Nephron progenitor cell (in vitro differentiated cells): ENCODE measurements at regions not wholly inside any gene's neighbourhood (a gene's known extent, or its start where the extent isn't known, plus 50 kb on each side); places are given as distances from the start of the nearest gene placed in this dataset.
A peak's percentile ranks its signal among the peaks of the same experiment; 100 is the strongest.

Source experiments
- DNase-seq: peaks from one replicate; pipeline ENCODE4 v3.0.0; 2021
- H3K27ac Mint-ChIP-seq: 2 replicates; pipeline ENCODE4 v1.8.0; 2021; ENCODE audit warnings: mild to moderate bottlenecking, moderate library complexity, mixed read lengths
- H3K27me3 Mint-ChIP-seq: 2 replicates; pipeline ENCODE4 v1.8.0; 2021; ENCODE audit warnings: mild to moderate bottlenecking, low read depth, mixed read lengths; ENCODE audit not compliant: poor library complexity
- H3K36me3 Mint-ChIP-seq: 2 replicates; pipeline ENCODE4 v1.8.0; 2021; ENCODE audit warnings: low read depth, mixed read lengths
- H3K4me1 Mint-ChIP-seq: 2 replicates; pipeline ENCODE4 v1.8.0; 2021; ENCODE audit warnings: mixed read lengths
- H3K4me3 Mint-ChIP-seq: 2 replicates; pipeline ENCODE4 v1.8.0; 2021; ENCODE audit warnings: mild to moderate bottlenecking, moderate library complexity, mixed read lengths
- H3K9me3 Mint-ChIP-seq: 2 replicates; pipeline ENCODE4 v1.8.0; 2021; ENCODE audit warnings: mild to moderate bottlenecking, moderate library complexity, mixed read lengths
- CTCF ChIP-seq: fragments of 200-600 bp; sonication (generic); IDR thresholded peaks from 2 replicates; pipeline ENCODE4 v1.5.0; 2021; ENCODE audit warnings: antibody characterized with exemption

- no peaks in the 10 kb centered on the region for H3K36me3 Mint-ChIP-seq
- no peaks in the 10 kb centered on the region for H3K27me3 Mint-ChIP-seq
- peaks cover 63% of the 10 kb centered on the region for H3K4me1 Mint-ChIP-seq
- peak overlapping the region; percentile 43 for H3K4me3 Mint-ChIP-seq
- no peak for DNase-seq
- H3K27ac Mint-ChIP-seq = peak overlapping the region; percentile 79
- H3K9me3 Mint-ChIP-seq = no peaks in the 10 kb centered on the region
- no peak for TF ChIP-seq CTCF
Observed at GRCh38 chr16:73793260-73793659, 503.4 kb upstream of the PSMD7 start.

DNA sequence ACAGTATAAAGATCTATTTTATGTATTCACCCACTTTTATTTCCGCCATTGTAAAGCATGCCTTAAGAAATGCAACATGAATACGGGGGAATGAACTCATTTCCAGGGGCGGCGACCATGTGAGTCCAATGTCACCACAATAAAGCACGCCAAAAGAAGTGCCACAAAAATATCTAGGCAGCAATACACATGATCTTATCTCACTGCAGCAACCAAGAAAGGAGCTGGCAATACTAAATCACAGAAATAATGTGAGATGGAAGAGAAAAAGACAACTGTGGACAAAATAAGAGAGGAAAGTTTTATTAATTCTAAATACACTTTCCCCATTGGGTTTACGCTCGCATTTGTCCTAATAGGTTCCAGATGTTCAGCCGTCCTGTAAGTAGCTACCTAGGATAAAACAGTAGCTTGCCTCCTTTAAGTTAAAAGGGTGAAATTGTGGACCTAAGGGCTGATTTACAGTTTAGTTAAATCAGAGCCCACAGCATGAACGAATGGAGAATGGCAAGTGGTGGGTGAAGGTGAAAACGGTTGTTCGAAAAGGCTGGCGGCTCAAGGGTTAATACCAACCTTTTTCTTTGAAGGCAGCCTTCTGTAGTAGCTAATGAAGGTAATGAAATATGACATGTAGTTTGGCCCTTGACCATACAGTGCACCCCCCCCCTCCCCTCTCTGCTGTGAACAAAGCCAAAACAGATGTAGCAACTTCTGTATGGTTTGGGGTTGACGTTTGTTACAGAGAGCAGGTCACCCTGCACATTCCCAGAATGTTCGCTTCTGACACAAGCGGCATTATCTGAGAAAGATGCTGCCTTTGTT is 504.2 kb upstream of the PSMD7 start:
- Mint-ChIP-seq H3K4me3 (peak overlapping the region; percentile 5), H3K4me1 (peaks cover 56% of the 10 kb centered on the region), H3K9me3 (no peaks in the 10 kb centered on the region), H3K36me3 (no peaks in the 10 kb centered on the region), H3K27me3 (no peaks in the 10 kb centered on the region), H3K27ac (peak overlapping the region; percentile 79)
- TF ChIP-seq CTCF = no peak
- DNase-seq = peak; percentile 19

GRCh38 chr16:73781297-73781696 is 515.3 kb upstream of the PSMD7 start:
- Mint-ChIP-seq H3K9me3 (peaks cover 27% of the 10 kb centered on the region), H3K4me1 (peaks cover 8% of the 10 kb centered on the region), H3K36me3 (peaks cover 4% of the 10 kb centered on the region), H3K27me3 (peaks cover 4% of the 10 kb centered on the region), H3K27ac (no peak overlapping the region), H3K4me3 (no peak overlapping the region)
- DNase-seq = no peak
- no peak for TF ChIP-seq CTCF

GRCh38 chr16:73778887-73779286 is 517.7 kb upstream of the PSMD7 start:
- H3K27ac Mint-ChIP-seq = no peak overlapping the region
- DNase-seq = no peak
- H3K9me3 Mint-ChIP-seq = peaks cover 7% of the 10 kb centered on the region
- TF ChIP-seq CTCF = no peak
- peaks cover 7% of the 10 kb centered on the region for H3K27me3 Mint-ChIP-seq
- no peak overlapping the region for H3K4me3 Mint-ChIP-seq
- H3K4me1 Mint-ChIP-seq = peaks cover 19% of the 10 kb centered on the region
- no peaks in the 10 kb centered on the region for H3K36me3 Mint-ChIP-seq

DNA sequence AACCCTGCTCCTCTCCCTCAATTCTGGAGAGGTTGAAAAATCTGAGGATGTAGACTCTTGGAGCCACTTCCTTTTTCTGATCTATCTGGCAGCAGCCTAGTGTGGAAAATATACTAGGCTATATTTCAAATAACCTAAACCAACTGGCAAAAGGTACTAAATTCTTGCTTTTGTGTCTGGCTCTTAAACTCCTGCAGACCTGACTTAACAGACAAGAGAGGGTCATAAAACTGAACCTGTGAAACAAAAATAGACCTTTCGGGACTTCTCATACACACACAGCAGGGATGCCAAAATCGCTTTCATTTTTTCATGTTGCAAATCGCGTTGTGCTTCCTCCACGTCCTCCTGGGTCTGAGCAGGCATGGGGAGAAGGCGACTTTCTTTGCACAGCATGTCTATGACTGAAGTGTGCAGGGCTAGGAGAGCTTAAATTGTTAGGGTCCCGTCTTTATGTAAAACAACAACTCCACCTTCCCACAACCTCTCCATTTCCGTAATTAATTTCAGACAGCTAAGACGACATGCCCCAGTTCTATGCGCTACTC is 520.7 kb upstream of the PSMD7 start:
- peaks cover 19% of the 10 kb centered on the region for H3K9me3 Mint-ChIP-seq
- H3K27ac Mint-ChIP-seq = no peak overlapping the region
- H3K4me1 Mint-ChIP-seq = peaks cover 19% of the 10 kb centered on the region
- no peaks in the 10 kb centered on the region for H3K36me3 Mint-ChIP-seq
- H3K27me3 Mint-ChIP-seq = peaks cover 10% of the 10 kb centered on the region
- no peak for TF ChIP-seq CTCF
- no peak overlapping the region for H3K4me3 Mint-ChIP-seq
- no peak for DNase-seq
